ENCODE measurements at regions not wholly inside any gene's neighbourhood (a gene's known extent, or its start where the extent isn't known, plus 50 kb on each side); places are given as distances from the start of the nearest gene placed in this dataset.

GRCh38 chr2:200138391-200139124 lies 167.9 kb upstream of the SPATS2L start:
- no peak overlapping the region for H3K27ac Mint-ChIP-seq
- no peak for ATAC-seq (replicated peaks)
- DNase-seq = no peak

GRCh38 chr2:200144571-200144970 lies 161.9 kb upstream of the SPATS2L start:
- H3K4me1 Mint-ChIP-seq (ENCODE audit: low read depth in 2 of 2) = no peaks in the 10 kb centered on the region
- H3K9me3 Mint-ChIP-seq = no peaks in the 10 kb centered on the region
- H3K27ac Mint-ChIP-seq = no peak overlapping the region
- no peak for ATAC-seq (replicated peaks)
- no peak for DNase-seq
- no peaks in the 10 kb centered on the region for H3K36me3 Mint-ChIP-seq (ENCODE audit: insufficient read depth)
- H3K4me3 Mint-ChIP-seq = no peak overlapping the region
- H3K27me3 Mint-ChIP-seq = peaks cover 19 to 20% of the 10 kb centered on the region in 2 donors

More at GRCh38 chr2:200138391-200139124, 167.9 kb upstream of the SPATS2L start:
- Mint-ChIP-seq H3K9me3 (no peaks in the 10 kb centered on the region), H3K27me3 (peaks cover 0 to 7% of the 10 kb centered on the region in 2 donors), H3K36me3 (ENCODE audit: insufficient read depth) (no peaks in the 10 kb centered on the region), H3K4me1 (ENCODE audit: low read depth in 2 of 2) (no peaks in the 10 kb centered on the region), H3K4me3 (no peak overlapping the region)

- Mint-ChIP-seq H3K4me3 (no peak overlapping the region), H3K36me3 (ENCODE audit: insufficient read depth) (no peaks in the 10 kb centered on the region), H3K9me3 (no peaks in the 10 kb centered on the region), H3K27ac (no peak overlapping the region), H3K4me1 (ENCODE audit: low read depth in 2 of 2) (no peaks in the 10 kb centered on the region), H3K27me3 (peaks cover 13 to 19% of the 10 kb centered on the region in 2 donors)
- no peak for ATAC-seq (replicated peaks)
- DNase-seq = no peak
Observed at GRCh38 chr2:200146501-200146900, 160.0 kb upstream of the SPATS2L start.

- H3K27ac Mint-ChIP-seq = no peak overlapping the region
- ATAC-seq (replicated peaks) (no peak), DNase-seq (no peak)
- H3K27me3 Mint-ChIP-seq = peaks cover 19 to 20% of the 10 kb centered on the region in 2 donors
- H3K4me3 Mint-ChIP-seq = no peak overlapping the region
- H3K36me3 Mint-ChIP-seq (ENCODE audit: insufficient read depth) = no peaks in the 10 kb centered on the region
- H3K9me3 Mint-ChIP-seq = peaks cover 0 to 1% of the 10 kb centered on the region in 2 donors
- no peaks in the 10 kb centered on the region for H3K4me1 Mint-ChIP-seq (ENCODE audit: low read depth in 2 of 2)
Observed at GRCh38 chr2:200147371-200147770, 159.1 kb upstream of the SPATS2L start.

GRCh38 chr2:200148366-200148765 lies 158.1 kb upstream of the SPATS2L start:
- H3K4me1 Mint-ChIP-seq (ENCODE audit: low read depth in 2 of 2) = no peaks in the 10 kb centered on the region
- H3K9me3 Mint-ChIP-seq = peaks cover 0 to 8% of the 10 kb centered on the region in 2 donors
- ATAC-seq (replicated peaks) (no peak), DNase-seq (no peak)
- H3K36me3 Mint-ChIP-seq (ENCODE audit: insufficient read depth) = no peaks in the 10 kb centered on the region
- no peak overlapping the region for H3K27ac Mint-ChIP-seq
- H3K4me3 Mint-ChIP-seq = no peak overlapping the region
- H3K27me3 Mint-ChIP-seq = peaks cover 19 to 28% of the 10 kb centered on the region in 2 donors

- H3K27ac Mint-ChIP-seq = no peak overlapping the region
- H3K4me3 Mint-ChIP-seq = no peak overlapping the region
Observed at GRCh38 chr2:200150411-200151086, 155.9 kb upstream of the SPATS2L start.

GRCh38 chr2:200155652-200156051 lies 150.8 kb upstream of the SPATS2L start:
- Mint-ChIP-seq H3K36me3 (ENCODE audit: insufficient read depth) (no peaks in the 10 kb centered on the region), H3K27ac (no peak overlapping the region), H3K27me3 (peaks cover 0 to 15% of the 10 kb centered on the region in 2 donors), H3K9me3 (peaks cover 0 to 8% of the 10 kb centered on the region in 2 donors), H3K4me3 (no peak overlapping the region), H3K4me1 (ENCODE audit: low read depth in 2 of 2) (no peaks in the 10 kb centered on the region)
- DNase-seq (no peak), ATAC-seq (replicated peaks) (no peak)

More at GRCh38 chr2:200150411-200151086, 155.9 kb upstream of the SPATS2L start:
- Mint-ChIP-seq H3K4me1 (ENCODE audit: low read depth in 2 of 2) (no peaks in the 10 kb centered on the region), H3K36me3 (ENCODE audit: insufficient read depth) (no peaks in the 10 kb centered on the region), H3K9me3 (peaks cover 0 to 8% of the 10 kb centered on the region in 2 donors), H3K27me3 (peaks cover 2 to 20% of the 10 kb centered on the region in 2 donors)
- no peak for ATAC-seq (replicated peaks)
- no peak for DNase-seq

GRCh38 chr2:200156166-200156835 lies 150.2 kb upstream of the SPATS2L start:
- ATAC-seq (replicated peaks) (no peak), DNase-seq (no peak)
- Mint-ChIP-seq H3K4me1 (ENCODE audit: low read depth in 2 of 2) (no peaks in the 10 kb centered on the region), H3K9me3 (peaks cover 0 to 8% of the 10 kb centered on the region in 2 donors), H3K27me3 (peaks cover 0 to 15% of the 10 kb centered on the region in 2 donors), H3K4me3 (no peak overlapping the region), H3K36me3 (ENCODE audit: insufficient read depth) (no peaks in the 10 kb centered on the region), H3K27ac (no peak overlapping the region)

- no peak for ATAC-seq (replicated peaks)
- H3K36me3 Mint-ChIP-seq (ENCODE audit: insufficient read depth) = no peaks in the 10 kb centered on the region
- H3K9me3 Mint-ChIP-seq = no peaks in the 10 kb centered on the region
- no peak overlapping the region for H3K4me3 Mint-ChIP-seq
- no peak for DNase-seq
- H3K27me3 Mint-ChIP-seq = peaks cover 3 to 6% of the 10 kb centered on the region in 2 donors
- H3K4me1 Mint-ChIP-seq (ENCODE audit: low read depth in 2 of 2) = no peaks in the 10 kb centered on the region
- no peak overlapping the region for H3K27ac Mint-ChIP-seq
Observed at GRCh38 chr2:200158647-200159356, 147.7 kb upstream of the SPATS2L start.

DNA sequence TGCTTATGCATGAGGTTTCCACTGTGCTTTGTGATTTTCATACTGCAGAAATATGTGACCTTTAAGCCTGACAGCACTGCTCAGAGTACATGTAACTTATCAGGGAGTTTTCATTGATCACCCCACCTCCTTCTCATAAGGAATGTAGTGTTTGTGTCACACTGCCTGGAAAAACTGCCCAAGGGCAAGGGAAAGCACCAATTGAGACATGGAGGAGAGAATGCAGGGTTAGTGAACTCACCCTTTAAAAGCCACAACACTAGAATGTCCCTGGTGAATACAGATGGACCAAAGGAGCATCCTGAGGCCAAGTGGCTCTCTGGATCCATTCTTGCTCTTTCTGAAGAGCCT lies 147.2 kb upstream of the SPATS2L start:
- Mint-ChIP-seq H3K4me3 (no peak overlapping the region), H3K36me3 (ENCODE audit: insufficient read depth) (no peaks in the 10 kb centered on the region), H3K27me3 (peaks cover 8 to 10% of the 10 kb centered on the region in 2 donors), H3K9me3 (no peaks in the 10 kb centered on the region), H3K27ac (no peak overlapping the region), H3K4me1 (ENCODE audit: low read depth in 2 of 2) (no peaks in the 10 kb centered on the region)
- ATAC-seq (replicated peaks) = no peak
- no peak for DNase-seq

- no peaks in the 10 kb centered on the region for H3K9me3 Mint-ChIP-seq
- no peaks in the 10 kb centered on the region for H3K4me1 Mint-ChIP-seq (ENCODE audit: low read depth in 2 of 2)
- H3K27me3 Mint-ChIP-seq = peaks cover 10% of the 10 kb centered on the region in 2 donors
- DNase-seq (no peak), ATAC-seq (replicated peaks) (no peak)
- no peak overlapping the region for H3K27ac Mint-ChIP-seq
- no peaks in the 10 kb centered on the region for H3K36me3 Mint-ChIP-seq (ENCODE audit: insufficient read depth)
- H3K4me3 Mint-ChIP-seq = no peak overlapping the region
Observed at GRCh38 chr2:200159829-200160781, 146.4 kb upstream of the SPATS2L start.

DNA sequence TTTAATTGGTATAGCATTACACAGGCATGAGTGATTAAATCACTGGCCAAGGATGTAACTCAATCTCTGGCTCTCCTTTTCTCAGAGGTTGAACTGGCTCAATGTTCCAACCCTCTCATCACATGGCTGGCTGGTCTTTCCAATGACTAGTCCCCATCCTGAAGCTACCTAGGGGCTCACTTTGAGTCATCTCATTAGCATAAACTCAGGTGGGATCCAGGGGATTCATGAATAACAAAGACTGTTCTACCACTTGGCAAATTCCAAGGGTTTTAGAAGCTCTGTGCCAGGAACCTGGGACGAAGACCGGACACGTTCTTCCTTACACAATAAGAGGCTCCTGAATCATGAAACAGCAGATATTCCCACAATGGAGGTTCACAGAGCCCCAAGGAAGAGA lies 145.0 kb upstream of the SPATS2L start:
- H3K36me3 Mint-ChIP-seq (ENCODE audit: insufficient read depth) = no peaks in the 10 kb centered on the region
- no peak for ATAC-seq (replicated peaks)
- H3K27me3 Mint-ChIP-seq = peaks cover 10% of the 10 kb centered on the region in 2 donors

More for the DNA sequence above, 145.0 kb upstream of the SPATS2L start:
- Mint-ChIP-seq H3K27ac (no peak overlapping the region), H3K9me3 (no peaks in the 10 kb centered on the region), H3K4me3 (no peak overlapping the region), H3K4me1 (ENCODE audit: low read depth in 2 of 2) (no peaks in the 10 kb centered on the region)
- no peak for DNase-seq

All from effector memory CD8-positive, alpha-beta T cell (primary cell).